Neural crest cell (in vitro differentiated cells): ENCODE measurements at regions not wholly inside any gene's neighbourhood (a gene's known extent, or its start where the extent isn't known, plus 50 kb on each side); places are given as distances from the start of the nearest gene placed in this dataset.
"Not testable (repeated sequence)": the region's sequence is repeated elsewhere in the genome, so short reads cannot be mapped to it uniquely, and the experiment has no call there.

ENCODE experiments used
- DNase-seq: peaks from one replicate; pipeline ENCODE4 v3.0.0; 2021; ENCODE audit warnings: low read depth, mixed read lengths, low spot score
- H3K27ac Mint-ChIP-seq: one replicate; pipeline ENCODE4 v1.8.0; 2021; ENCODE audit warnings: mild to moderate bottlenecking, mixed read lengths; ENCODE audit not compliant: unreplicated experiment
- H3K27me3 Mint-ChIP-seq: 2 replicates; pipeline ENCODE4 v1.8.0; 2021; ENCODE audit warnings: low read depth, mild to moderate bottlenecking, mixed read lengths
- H3K36me3 Mint-ChIP-seq: 2 replicates; pipeline ENCODE4 v1.8.0; 2021; ENCODE audit warnings: low read depth, mild to moderate bottlenecking, mixed read lengths
- H3K4me1 Mint-ChIP-seq: 2 replicates; pipeline ENCODE4 v1.8.0; 2021; ENCODE audit warnings: mixed read lengths
- H3K4me3 Mint-ChIP-seq: one replicate; pipeline ENCODE4 v1.8.0; 2021; ENCODE audit warnings: mild to moderate bottlenecking, mixed read lengths
- H3K9me3 Mint-ChIP-seq: 2 replicates; pipeline ENCODE4 v1.8.0; 2021; ENCODE audit warnings: mixed read lengths
- TF ChIP-seq, protein P1 (sequence below): fragments of 200-600 bp; sonication (generic); conservative IDR thresholded peaks from 2 replicates; pipeline ENCODE4 v1.5.0; 2021; ENCODE audit warnings: antibody characterized with exemption, mild to moderate bottlenecking

DNA sequence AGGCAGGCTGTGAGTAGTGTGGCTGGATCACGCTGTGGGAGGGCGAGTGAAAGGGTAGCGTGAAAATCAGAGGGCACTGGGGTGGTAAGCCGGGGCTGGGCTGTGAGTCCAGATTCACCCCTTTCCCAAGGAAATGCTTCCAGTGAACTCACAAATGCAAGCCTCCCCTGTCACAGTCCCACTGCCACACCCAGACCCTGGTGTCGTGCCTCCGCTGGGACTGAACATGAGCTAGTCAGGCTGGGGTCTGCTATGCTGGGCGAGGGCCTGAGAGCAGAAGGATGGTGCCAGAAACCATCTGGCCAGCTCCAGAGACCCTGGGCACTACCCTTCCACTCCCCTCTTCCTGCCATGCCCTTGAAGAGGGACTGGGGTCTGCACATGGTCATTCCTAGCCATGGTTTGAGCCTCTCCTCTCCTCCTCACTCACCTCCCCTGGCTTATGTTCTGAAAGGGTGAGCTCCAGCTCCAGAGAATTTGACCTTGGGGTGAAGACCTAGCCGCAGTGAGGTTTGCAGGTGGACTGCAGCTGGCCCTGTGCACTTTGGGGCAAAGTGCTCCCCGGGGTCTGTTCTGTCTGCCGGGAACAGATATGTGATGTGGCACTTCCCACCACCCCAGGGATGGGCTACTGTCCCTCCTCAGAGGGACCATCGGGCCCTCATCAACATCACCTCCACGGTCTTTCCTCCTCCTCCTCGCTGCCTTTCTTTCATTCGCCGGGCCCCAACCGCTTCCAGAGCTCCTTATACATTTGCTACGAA lies 365.6 kb downstream of the RPS6KC1 start:
- Mint-ChIP-seq H3K4me3 (no peak overlapping the region), H3K27me3 (no peaks in the 10 kb centered on the region), H3K4me1 (no peaks in the 10 kb centered on the region), H3K36me3 (no peaks in the 10 kb centered on the region), H3K9me3 (no peaks in the 10 kb centered on the region), H3K27ac (no peak overlapping the region)
- no peak for DNase-seq
- TF ChIP-seq, protein P1, sequence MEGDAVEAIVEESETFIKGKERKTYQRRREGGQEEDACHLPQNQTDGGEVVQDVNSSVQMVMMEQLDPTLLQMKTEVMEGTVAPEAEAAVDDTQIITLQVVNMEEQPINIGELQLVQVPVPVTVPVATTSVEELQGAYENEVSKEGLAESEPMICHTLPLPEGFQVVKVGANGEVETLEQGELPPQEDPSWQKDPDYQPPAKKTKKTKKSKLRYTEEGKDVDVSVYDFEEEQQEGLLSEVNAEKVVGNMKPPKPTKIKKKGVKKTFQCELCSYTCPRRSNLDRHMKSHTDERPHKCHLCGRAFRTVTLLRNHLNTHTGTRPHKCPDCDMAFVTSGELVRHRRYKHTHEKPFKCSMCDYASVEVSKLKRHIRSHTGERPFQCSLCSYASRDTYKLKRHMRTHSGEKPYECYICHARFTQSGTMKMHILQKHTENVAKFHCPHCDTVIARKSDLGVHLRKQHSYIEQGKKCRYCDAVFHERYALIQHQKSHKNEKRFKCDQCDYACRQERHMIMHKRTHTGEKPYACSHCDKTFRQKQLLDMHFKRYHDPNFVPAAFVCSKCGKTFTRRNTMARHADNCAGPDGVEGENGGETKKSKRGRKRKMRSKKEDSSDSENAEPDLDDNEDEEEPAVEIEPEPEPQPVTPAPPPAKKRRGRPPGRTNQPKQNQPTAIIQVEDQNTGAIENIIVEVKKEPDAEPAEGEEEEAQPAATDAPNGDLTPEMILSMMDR: no peak

DNA sequence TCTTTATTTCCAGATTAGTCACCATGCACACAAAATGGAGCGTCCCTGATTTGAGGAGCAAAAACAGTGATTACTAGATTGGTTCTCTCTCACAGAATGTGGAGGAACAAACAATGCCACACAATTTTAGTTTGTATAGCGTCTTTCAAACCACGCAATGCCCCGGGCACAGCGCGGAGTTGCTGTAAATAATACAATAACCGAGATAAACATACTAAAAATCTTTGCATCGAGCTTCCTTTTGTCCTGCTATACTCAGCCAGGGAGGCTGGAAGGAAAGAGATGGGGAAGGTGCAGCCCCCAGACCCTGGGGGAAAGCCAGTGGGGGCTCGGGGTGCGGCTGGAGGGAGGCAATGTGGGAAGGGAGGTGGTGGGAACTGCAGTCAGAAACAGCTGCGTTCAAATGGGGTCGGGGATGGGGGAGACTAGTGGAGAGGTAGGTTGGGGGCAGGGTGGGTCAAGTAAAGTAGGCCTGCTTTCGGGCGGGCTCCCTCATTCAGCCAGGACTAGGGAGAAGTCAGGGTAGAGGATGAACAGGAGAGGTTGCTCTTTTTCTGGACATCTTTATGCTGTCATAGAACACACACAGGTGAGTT lies 366.3 kb downstream of the RPS6KC1 start:
- Mint-ChIP-seq H3K4me1 (no peaks in the 10 kb centered on the region), H3K27ac (peak overlapping the region; percentile 6), H3K36me3 (no peaks in the 10 kb centered on the region), H3K27me3 (no peaks in the 10 kb centered on the region), H3K4me3 (no peak overlapping the region), H3K9me3 (no peaks in the 10 kb centered on the region)
- DNase-seq: no peak
- TF ChIP-seq, protein P1: no peak

DNA sequence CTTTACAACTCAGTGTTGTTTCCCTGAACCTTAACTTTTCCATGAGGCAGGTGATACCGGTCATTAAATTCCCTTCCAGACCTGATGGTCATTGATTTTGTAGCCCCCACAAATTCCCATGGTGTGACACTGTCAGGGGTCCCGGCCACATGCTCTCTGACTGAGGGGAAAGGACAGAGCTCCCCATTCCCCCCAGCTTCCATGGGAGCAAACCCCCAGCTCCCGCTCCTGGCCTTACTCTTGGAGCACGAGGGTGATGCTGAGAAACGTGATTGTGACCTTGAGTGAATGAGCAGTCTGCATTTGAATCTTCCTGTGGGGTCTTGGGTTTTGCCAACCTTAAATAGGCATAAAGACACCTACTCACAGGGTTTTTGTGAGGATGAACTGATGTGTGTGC lies 366.8 kb downstream of the RPS6KC1 start:
- TF ChIP-seq, protein P1: no peak
- no peaks in the 10 kb centered on the region for H3K4me1 Mint-ChIP-seq
- H3K27me3 Mint-ChIP-seq: no peaks in the 10 kb centered on the region
- no peak overlapping the region for H3K27ac Mint-ChIP-seq
- no peak for DNase-seq
- H3K4me3 Mint-ChIP-seq: no peak overlapping the region
- no peaks in the 10 kb centered on the region for H3K9me3 Mint-ChIP-seq
- no peaks in the 10 kb centered on the region for H3K36me3 Mint-ChIP-seq

DNA sequence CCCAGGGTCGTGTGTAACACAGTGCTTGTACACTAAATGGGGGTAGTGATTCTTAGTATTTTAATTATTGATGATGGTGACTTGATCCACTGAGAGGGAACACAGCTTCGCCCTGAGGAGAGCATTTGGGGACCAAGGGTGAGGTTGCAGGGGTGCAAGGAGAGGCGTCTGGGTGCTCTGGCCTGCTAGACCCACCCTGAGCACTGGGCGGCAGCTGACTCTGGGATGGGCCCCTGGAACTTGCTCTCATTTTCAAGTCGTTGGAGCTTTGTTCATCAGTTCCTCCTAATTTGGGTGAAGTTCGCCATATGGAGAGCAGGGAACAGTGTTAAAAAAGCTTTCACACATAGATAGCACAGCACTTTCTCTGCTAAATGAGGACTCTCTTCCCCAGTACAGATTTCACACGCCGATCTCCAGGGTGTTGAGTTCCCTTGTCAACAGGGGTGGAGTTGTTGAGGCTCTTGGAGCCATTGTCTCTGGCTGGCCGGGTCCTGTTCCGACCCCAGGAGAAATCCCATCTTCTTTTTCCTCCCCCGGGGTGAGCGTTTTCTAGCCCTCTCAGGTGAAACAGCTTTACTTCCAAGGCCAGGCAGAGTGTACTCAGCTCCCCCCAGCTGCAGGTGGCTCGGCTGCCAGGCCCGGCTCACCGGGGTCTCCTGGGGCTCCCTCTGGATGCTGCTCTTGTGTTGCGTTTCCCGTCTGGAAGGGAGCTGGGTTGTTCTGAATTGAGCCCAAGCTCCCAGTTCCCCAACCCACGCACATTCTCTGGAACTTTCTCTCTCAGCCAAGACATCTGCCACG lies 367.4 kb downstream of the RPS6KC1 start:
- TF ChIP-seq, protein P1: no peak
- H3K27ac Mint-ChIP-seq: no peak overlapping the region
- H3K4me1 Mint-ChIP-seq: no peaks in the 10 kb centered on the region
- no peaks in the 10 kb centered on the region for H3K27me3 Mint-ChIP-seq
- no peaks in the 10 kb centered on the region for H3K36me3 Mint-ChIP-seq
- H3K4me3 Mint-ChIP-seq: no peak overlapping the region
- no peaks in the 10 kb centered on the region for H3K9me3 Mint-ChIP-seq
- DNase-seq: no peak

DNA sequence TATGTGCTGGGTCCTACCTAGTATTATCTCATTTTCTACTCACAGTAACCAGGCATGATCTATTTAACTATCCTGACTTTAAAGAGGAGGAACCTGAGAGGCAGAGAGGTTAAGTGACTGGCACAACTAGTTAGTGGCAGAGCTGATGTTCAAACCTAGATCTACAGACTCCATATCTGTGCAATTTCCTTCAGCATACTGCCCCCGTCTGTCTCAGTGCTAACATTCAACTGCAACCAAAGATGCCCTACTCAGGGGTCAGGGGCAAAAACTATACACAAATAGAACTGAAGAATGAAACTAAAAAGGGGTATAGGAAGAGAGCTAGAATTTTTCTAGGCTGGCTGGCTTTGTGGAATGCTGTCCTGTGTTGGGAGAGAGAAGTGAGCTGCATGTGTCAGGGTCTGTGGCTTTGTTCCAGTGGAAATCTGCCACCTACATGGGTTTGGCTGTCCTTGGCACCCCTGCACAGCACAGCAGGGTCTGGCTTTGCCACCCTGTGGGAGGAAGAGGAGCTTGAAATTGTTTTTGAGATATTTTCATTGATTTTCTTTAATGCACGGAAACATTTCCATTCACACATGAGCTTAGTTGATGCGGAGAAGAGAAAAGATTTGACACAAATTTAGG lies 368.5 kb downstream of the RPS6KC1 start:
- H3K4me1 Mint-ChIP-seq: no peaks in the 10 kb centered on the region
- TF ChIP-seq, protein P1: no peak
- H3K27me3 Mint-ChIP-seq: no peaks in the 10 kb centered on the region
- H3K4me3 Mint-ChIP-seq: no peak overlapping the region
- no peak for DNase-seq
- H3K36me3 Mint-ChIP-seq: no peaks in the 10 kb centered on the region
- H3K9me3 Mint-ChIP-seq: no peaks in the 10 kb centered on the region
- no peak overlapping the region for H3K27ac Mint-ChIP-seq

DNA sequence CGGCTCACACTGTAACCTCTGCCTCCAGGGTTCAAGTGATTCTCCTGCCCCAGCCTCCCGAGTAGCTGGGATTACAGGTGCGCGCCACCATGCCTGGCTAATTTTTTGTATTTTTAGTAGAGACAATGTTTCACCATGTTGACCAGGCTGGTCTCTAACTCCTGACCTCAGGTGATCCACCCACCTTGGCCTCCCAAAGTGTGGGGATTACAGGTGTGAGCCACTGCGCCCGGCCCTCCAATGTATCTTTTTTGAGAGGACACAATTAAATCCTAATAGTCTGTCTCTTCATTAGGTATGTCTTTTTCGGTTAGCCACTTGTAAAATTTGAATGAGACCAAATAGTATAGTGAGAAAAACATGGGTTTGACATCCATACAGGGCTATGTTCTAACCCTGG lies 370.1 kb downstream of the RPS6KC1 start:
- not testable (repeated sequence) for H3K4me3 Mint-ChIP-seq, DNase-seq, H3K4me1 Mint-ChIP-seq, H3K36me3 Mint-ChIP-seq, H3K27ac Mint-ChIP-seq, H3K9me3 Mint-ChIP-seq, H3K27me3 Mint-ChIP-seq
